Gastroesophageal sphincter (tissue), 3 donors: ENCODE measurements at regions not wholly inside any gene's neighbourhood (a gene's known extent, or its start where the extent isn't known, plus 50 kb on each side); places are given as distances from the start of the nearest gene placed in this dataset.

ENCODE experiments used
- CTCF ChIP-seq, 4 experiments: fragments of 200-600 bp in 2 of 4; fragments of 450-650 bp in 2 of 4; sonication (generic) in 1 of 4; IDR thresholded peaks; one replicate each; pipeline ENCODE4 v1.5.1; 2017 to 2019; ENCODE audit warnings: antibody characterized with exemption in 4 of 4, mild to moderate bottlenecking in 2 of 4, moderate library complexity in 2 of 4
- EP300 ChIP-seq: sonication (generic); formaldehyde crosslinking; IDR thresholded peaks from one replicate; pipeline ENCODE4 v1.6.1; 2017; ENCODE audit warnings: antibody characterized with exemption, mild to moderate bottlenecking
- POLR2A ChIP-seq, 2 donors: fragments of 450-650 bp; IDR thresholded peaks; one replicate each; pipeline ENCODE4 v1.6.1; 2017; ENCODE audit warnings: antibody characterized with exemption in 2 of 2, mild to moderate bottlenecking in 2 of 2, moderate library complexity in 1 of 2

- TF ChIP-seq CTCF (IDR thresholded peaks at IDR 0.05): peak; percentile 95 to 99 (median 98)
- TF ChIP-seq EP300: no peak
- TF ChIP-seq POLR2A (IDR thresholded peaks at IDR 0.05): no peak
These were observed 79.1 kb upstream of the MPP7 start for GRCh38 chr10:28381903-28382347.
